MM.1S (cell line): ENCODE measurements at regions not wholly inside any gene's neighbourhood (a gene's known extent, or its start where the extent isn't known, plus 50 kb on each side); places are given as distances from the start of the nearest gene placed in this dataset.

Experiments used
- DNase-seq: peaks from one replicate; pipeline ENCODE4 v3.0.0-alpha.2; 2015
- H2AFZ ChIP-seq: fragments of 300-600 bp; sonication (generic); 2 replicates; pipeline ENCODE4 v1.6.0; 2016; ENCODE audit warnings: antibody characterized with exemption, low read length
- H3F3A ChIP-seq: fragments of 300-600 bp; sonication (generic); 2 replicates; pipeline ENCODE4 v1.6.1; 2016; ENCODE audit warnings: mild to moderate bottlenecking, antibody characterized with exemption, low read length, moderate library complexity, mixed read lengths; ENCODE audit not compliant: insufficient read depth
- H3K27ac ChIP-seq: fragments of 300-600 bp; sonication (generic); 2 replicates; pipeline ENCODE4 v1.5.1; 2016; ENCODE audit warnings: mild to moderate bottlenecking, low read length
- H3K27me3 ChIP-seq: fragments of 300-600 bp; sonication (generic); replicated peaks from 2 replicates; pipeline ENCODE4 v1.6.0; 2016; ENCODE audit warnings: low read length; ENCODE audit not compliant: insufficient read depth
- H3K36me3 ChIP-seq: fragments of 300-600 bp; sonication (generic); replicated peaks from 2 replicates; pipeline ENCODE4 v1.6.1; 2016; ENCODE audit warnings: mild to moderate bottlenecking, low read length, mixed read lengths; ENCODE audit not compliant: insufficient read depth
- H3K4me1 ChIP-seq: fragments of 300-600 bp; sonication (generic); 2 replicates; pipeline ENCODE4 v1.6.1; 2016; ENCODE audit warnings: low read length, mixed read lengths
- H3K4me2 ChIP-seq: fragments of 300-600 bp; sonication (generic); 2 replicates; pipeline ENCODE4 v1.6.0; 2016; ENCODE audit warnings: low read depth, low read length
- H3K4me3 ChIP-seq: fragments of 300-600 bp; sonication (generic); 2 replicates; pipeline ENCODE4 v1.5.1; 2016; ENCODE audit warnings: low read length, mixed read lengths
- H3K79me2 ChIP-seq: fragments of 300-600 bp; sonication (generic); 2 replicates; pipeline ENCODE4 v1.6.1; 2016; ENCODE audit warnings: mixed run types, low read length, mixed read lengths
- H3K9ac ChIP-seq: fragments of 300-600 bp; sonication (generic); 2 replicates; pipeline ENCODE4 v1.6.1; 2016; ENCODE audit warnings: low read length, mixed read lengths
- H3K9me2 ChIP-seq: fragments of 300-600 bp; sonication (generic); replicated peaks from 2 replicates; pipeline ENCODE4 v1.6.1; 2016; ENCODE audit warnings: mild to moderate bottlenecking, low read length, mixed read lengths; ENCODE audit not compliant: insufficient read depth
- H3K9me3 ChIP-seq: fragments of 300-600 bp; sonication (generic); replicated peaks from 2 replicates; pipeline ENCODE4 v1.6.1; 2016; ENCODE audit warnings: mild to moderate bottlenecking, low read length, mixed read lengths; ENCODE audit not compliant: insufficient read depth
- H4K20me1 ChIP-seq: fragments of 300-600 bp; sonication (generic); 2 replicates; pipeline ENCODE4 v1.6.1; 2016; ENCODE audit warnings: mild to moderate bottlenecking, low read length, moderate library complexity, mixed read lengths; ENCODE audit not compliant: insufficient read depth
- EZH2 ChIP-seq: fragments of 300-600 bp; sonication (generic); optimal IDR thresholded peaks from 2 replicates; pipeline ENCODE3; 2017; ENCODE audit warnings: low read depth, mild to moderate bottlenecking, antibody characterized with exemption, low read length, mixed read lengths
- EZH2phosphoT487 ChIP-seq: fragments of 300-600 bp; sonication (generic); IDR thresholded peaks from 2 replicates; pipeline ENCODE4 v1.6.1; 2018; ENCODE audit warnings: antibody characterized with exemption, low read length
- TF ChIP-seq, protein P1 (sequence below): fragments of 300-600 bp; sonication (generic); IDR thresholded peaks from 2 replicates; pipeline ENCODE4 v1.5.1; 2016; ENCODE audit warnings: antibody characterized with exemption, low read length, mixed read lengths

DNA sequence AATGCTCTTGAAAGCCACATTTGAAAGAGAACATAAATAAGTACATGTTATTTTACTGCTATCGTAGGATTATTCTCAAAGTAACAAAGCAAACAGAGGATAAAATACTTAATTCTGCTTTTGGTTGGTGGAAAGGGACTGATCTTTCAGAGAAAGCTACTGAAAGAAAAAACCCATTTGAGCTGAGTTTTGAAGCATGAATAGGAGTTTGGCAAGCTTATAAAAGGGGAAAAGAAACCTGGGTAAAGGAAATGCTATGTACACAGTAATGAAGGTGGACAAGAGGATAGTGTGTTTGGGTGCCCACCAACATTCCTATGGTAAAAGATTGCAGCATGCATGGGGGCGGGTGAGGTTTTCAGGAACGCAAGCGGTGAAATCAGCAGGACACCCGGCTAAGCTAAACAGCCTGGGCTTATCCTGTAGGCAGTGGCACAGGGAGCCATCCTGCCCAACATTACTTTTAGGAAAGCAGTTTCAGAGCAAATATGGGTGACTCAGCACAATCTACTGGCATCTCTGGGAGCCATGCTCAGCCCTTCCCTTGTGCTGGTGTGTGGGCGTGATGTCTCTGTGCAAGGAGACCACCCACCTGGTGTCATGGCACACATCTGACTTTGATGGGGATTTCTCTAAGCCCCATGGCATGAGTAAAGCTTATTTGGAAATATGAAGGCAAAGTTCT, 673.9 kb upstream of the KLF4 start:
- no peaks in the 10 kb centered on the region for H3K79me2 ChIP-seq
- H3K4me1 ChIP-seq = peaks cover 11% of the 10 kb centered on the region
- H3K9me3 ChIP-seq = no peaks in the 10 kb centered on the region
- DNase-seq = no peak
- 0 out of 2 replicates have a peak, but pooled peaks cover 8% of the 10 kb centered on the region for H3F3A ChIP-seq
- TF ChIP-seq, protein P1, sequence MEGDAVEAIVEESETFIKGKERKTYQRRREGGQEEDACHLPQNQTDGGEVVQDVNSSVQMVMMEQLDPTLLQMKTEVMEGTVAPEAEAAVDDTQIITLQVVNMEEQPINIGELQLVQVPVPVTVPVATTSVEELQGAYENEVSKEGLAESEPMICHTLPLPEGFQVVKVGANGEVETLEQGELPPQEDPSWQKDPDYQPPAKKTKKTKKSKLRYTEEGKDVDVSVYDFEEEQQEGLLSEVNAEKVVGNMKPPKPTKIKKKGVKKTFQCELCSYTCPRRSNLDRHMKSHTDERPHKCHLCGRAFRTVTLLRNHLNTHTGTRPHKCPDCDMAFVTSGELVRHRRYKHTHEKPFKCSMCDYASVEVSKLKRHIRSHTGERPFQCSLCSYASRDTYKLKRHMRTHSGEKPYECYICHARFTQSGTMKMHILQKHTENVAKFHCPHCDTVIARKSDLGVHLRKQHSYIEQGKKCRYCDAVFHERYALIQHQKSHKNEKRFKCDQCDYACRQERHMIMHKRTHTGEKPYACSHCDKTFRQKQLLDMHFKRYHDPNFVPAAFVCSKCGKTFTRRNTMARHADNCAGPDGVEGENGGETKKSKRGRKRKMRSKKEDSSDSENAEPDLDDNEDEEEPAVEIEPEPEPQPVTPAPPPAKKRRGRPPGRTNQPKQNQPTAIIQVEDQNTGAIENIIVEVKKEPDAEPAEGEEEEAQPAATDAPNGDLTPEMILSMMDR = no peak
- TF ChIP-seq EZH2phosphoT487 = no peak
- no peak overlapping the region for H3K27ac ChIP-seq
- no peak overlapping the region for H2AFZ ChIP-seq
- H3K9ac ChIP-seq = no peak overlapping the region
- no peaks in the 10 kb centered on the region for H4K20me1 ChIP-seq
- H3K4me2 ChIP-seq = no peak overlapping the region
- no peak overlapping the region for H3K4me3 ChIP-seq
- H3K9me2 ChIP-seq = no peaks in the 10 kb centered on the region
- no peaks in the 10 kb centered on the region for H3K36me3 ChIP-seq
- H3K27me3 ChIP-seq = no peaks in the 10 kb centered on the region

DNA sequence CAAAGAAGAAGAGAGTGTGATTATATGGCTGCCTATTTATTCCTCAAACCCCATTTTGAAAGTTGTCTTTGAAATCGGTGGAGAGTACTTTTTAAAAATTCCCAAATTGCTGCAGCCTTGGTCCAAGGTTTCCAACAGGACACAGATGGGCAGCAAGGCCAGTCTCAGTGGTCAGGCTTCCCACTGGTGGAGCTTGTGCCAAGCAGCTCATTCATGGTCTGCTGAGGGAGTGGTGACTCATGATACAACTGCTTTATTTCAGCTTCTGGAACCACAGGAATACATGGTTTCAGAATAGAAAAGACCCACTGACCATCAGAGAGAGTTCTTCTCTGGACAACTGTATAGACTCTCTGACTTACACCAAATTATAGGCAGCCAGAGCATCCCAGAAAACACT, 673.1 kb upstream of the KLF4 start:
- TF ChIP-seq EZH2phosphoT487 (no peak), EZH2 (no peak)
- TF ChIP-seq, protein P1 = no peak
- Histone ChIP-seq H3K4me2 (no peak overlapping the region), H3K36me3 (no peaks in the 10 kb centered on the region), H3K4me1 (peaks cover 11% of the 10 kb centered on the region), H2AFZ (no peak overlapping the region), H3K4me3 (no peak overlapping the region), H3K27ac (no peak overlapping the region), H3F3A (0 out of 2 replicates have a peak, but pooled peaks cover 8% of the 10 kb centered on the region), H3K79me2 (no peaks in the 10 kb centered on the region), H3K27me3 (no peaks in the 10 kb centered on the region), H3K9me2 (no peaks in the 10 kb centered on the region), H3K9me3 (no peaks in the 10 kb centered on the region), H3K9ac (no peak overlapping the region), H4K20me1 (no peaks in the 10 kb centered on the region)
- DNase-seq = no peak

DNA sequence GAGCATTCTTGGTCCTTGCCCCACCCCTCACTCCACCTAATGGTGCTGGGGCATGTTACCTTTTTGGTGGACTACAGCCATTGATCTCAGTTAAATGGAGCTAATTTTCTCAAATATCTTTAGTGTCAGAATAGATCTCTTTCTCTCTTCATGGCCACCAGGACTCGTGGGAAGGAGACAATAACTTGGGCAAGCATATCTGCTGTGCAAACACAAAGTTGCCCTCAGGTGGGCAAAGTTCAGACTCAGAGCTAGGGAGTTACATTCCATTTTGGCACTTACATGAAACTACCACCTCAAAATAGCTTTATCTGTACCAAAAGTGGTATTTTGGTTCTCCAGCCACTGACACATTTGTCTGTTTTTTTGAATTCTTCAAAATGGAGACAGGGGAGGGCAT, 671.9 kb upstream of the KLF4 start:
- Histone ChIP-seq H3K9me3 (no peaks in the 10 kb centered on the region), H3F3A (0 out of 2 replicates have a peak, but pooled peaks cover 8% of the 10 kb centered on the region), H3K27ac (peak overlapping the region; percentile 60; the same call in 1 of the 2 replicates), H4K20me1 (no peaks in the 10 kb centered on the region), H3K27me3 (no peaks in the 10 kb centered on the region), H3K9ac (no peak overlapping the region), H3K4me1 (peaks cover 11% of the 10 kb centered on the region), H3K36me3 (no peaks in the 10 kb centered on the region), H3K4me2 (peak overlapping the region; percentile 59), H3K9me2 (no peaks in the 10 kb centered on the region), H3K4me3 (no peak overlapping the region), H2AFZ (peak overlapping the region; percentile 36; the same call in 1 of the 2 replicates), H3K79me2 (no peaks in the 10 kb centered on the region)
- TF ChIP-seq, protein P1 = no peak
- TF ChIP-seq EZH2 (no peak), EZH2phosphoT487 (no peak)
- DNase-seq = no peak
